Astrocyte (in vitro differentiated cells and primary cell): ENCODE measurements at regions not wholly inside any gene's neighbourhood (a gene's known extent, or its start where the extent isn't known, plus 50 kb on each side); places are given as distances from the start of the nearest gene placed in this dataset.

Experiments
- CTCF ChIP-seq: IDR thresholded peaks from 2 replicates; pipeline ENCODE4 v1.5.1; 2011; ENCODE audit warnings: low read depth, mild to moderate bottlenecking, inconsistent platforms, low read length, moderate library complexity; ENCODE audit not compliant: insufficient read depth
- EZH2 ChIP-seq: IDR thresholded peaks from 2 replicates; pipeline ENCODE4 v1.6.1; 2012; ENCODE audit warnings: mild to moderate bottlenecking, low read length, inconsistent platforms; ENCODE audit not compliant: insufficient read depth

GRCh38 chr10:44178856-44179255, 206.0 kb downstream of the CXCL12 start:
- TF ChIP-seq CTCF, result no peak
- no peak for TF ChIP-seq EZH2
